ENCODE measurements at regions not wholly inside any gene's neighbourhood (a gene's known extent, or its start where the extent isn't known, plus 50 kb on each side); places are given as distances from the start of the nearest gene placed in this dataset.

DNA sequence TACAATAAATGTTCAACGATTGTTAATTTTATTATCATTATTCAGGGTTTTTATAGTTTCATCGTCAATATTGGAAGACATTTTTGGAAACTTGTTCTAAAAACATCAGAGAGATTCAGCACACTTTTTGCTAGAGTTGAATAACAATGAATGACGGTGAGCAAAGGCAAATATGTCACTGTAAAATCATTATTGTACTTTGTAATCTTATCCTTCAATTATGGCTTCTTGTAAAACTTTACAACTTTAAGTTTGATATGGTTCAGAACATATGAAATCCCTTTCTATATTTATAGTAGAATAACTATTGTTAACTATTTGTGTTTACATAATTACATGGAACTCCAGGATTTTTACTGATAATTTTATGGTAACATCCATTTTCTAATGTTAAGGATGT is 167.8 kb upstream of the SEMA3A start:
- H3K27ac Mint-ChIP-seq (ENCODE audit: unreplicated experiment), result no peak overlapping the region
- Histone ChIP-seq H3K36me3 (ENCODE audit: control insufficient read depth, insufficient read depth, low read length) (no peaks in the 10 kb centered on the region), H3K4me3 (ENCODE audit: low read depth, low read length) (no peak overlapping the region), H3K9me3 (no peaks in the 10 kb centered on the region), H3K4me1 (peaks cover 4% of the 10 kb centered on the region; the same call in 1 of the 2 replicates), H3K27me3 (replicated peaks; ENCODE audit: control insufficient read depth, insufficient read depth, low read length) (no peaks in the 10 kb centered on the region)
- no peaks in the 10 kb centered on the region for H3K36me3 Mint-ChIP-seq (ENCODE audit: insufficient read depth, unreplicated experiment)
- no peaks in the 10 kb centered on the region for H3K9me3 Mint-ChIP-seq (ENCODE audit: unreplicated experiment)
- H3K4me1 Mint-ChIP-seq (ENCODE audit: low read depth, unreplicated experiment), result no peaks in the 10 kb centered on the region
- H3K27me3 Mint-ChIP-seq (ENCODE audit: insufficient read depth, unreplicated experiment), result no peaks in the 10 kb centered on the region
- intact Hi-C loops (cut with micrococcal nuclease; ENCODE audit: unreplicated experiment), result no loop called here
- POLR2A ChIA-PET, result no interaction called here
- TF ChIP-seq, protein P1, sequence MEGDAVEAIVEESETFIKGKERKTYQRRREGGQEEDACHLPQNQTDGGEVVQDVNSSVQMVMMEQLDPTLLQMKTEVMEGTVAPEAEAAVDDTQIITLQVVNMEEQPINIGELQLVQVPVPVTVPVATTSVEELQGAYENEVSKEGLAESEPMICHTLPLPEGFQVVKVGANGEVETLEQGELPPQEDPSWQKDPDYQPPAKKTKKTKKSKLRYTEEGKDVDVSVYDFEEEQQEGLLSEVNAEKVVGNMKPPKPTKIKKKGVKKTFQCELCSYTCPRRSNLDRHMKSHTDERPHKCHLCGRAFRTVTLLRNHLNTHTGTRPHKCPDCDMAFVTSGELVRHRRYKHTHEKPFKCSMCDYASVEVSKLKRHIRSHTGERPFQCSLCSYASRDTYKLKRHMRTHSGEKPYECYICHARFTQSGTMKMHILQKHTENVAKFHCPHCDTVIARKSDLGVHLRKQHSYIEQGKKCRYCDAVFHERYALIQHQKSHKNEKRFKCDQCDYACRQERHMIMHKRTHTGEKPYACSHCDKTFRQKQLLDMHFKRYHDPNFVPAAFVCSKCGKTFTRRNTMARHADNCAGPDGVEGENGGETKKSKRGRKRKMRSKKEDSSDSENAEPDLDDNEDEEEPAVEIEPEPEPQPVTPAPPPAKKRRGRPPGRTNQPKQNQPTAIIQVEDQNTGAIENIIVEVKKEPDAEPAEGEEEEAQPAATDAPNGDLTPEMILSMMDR (IDR thresholded peaks at IDR 0.05; ENCODE audit: insufficient read depth in 1 of 2, low read depth in 1 of 2, low read length in 1 of 2, severe bottlenecking in 1 of 2, unreplicated experiment in 1 of 2), result no peak
- BruUV-seq (replicated peaks), result no TSS peak
- H3K4me3 Mint-ChIP-seq (ENCODE audit: unreplicated experiment), result no peak overlapping the region
- DNase-seq, result no peak
- CTCF ChIA-PET, result no interaction called here

DNA sequence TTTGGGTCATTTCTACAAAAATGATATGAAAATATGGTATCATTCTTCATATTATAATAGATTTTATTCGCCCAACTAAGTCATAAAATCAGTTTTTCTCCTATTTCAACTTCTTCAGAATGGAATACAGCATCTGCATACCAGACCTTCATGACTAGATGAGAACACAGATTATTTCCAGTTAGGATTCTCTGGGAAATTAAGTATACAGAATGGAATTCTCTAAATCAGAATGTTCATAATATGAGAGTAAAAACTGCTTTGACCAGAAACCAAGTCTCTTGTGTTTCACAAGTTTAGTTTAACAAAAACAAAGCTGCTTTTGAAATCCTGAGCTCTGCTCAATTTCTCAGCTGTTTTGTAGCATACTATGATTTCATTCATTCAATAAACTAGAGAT is 160.3 kb upstream of the SEMA3A start:
- no peak overlapping the region for H3K27ac Mint-ChIP-seq (ENCODE audit: unreplicated experiment)
- no peaks in the 10 kb centered on the region for H3K4me1 Mint-ChIP-seq (ENCODE audit: low read depth, unreplicated experiment)
- H3K4me3 Mint-ChIP-seq (ENCODE audit: unreplicated experiment), result no peak overlapping the region
- no peak for DNase-seq
- H3K9me3 ChIP-seq, result no peaks in the 10 kb centered on the region
- H3K36me3 ChIP-seq (ENCODE audit: control insufficient read depth, insufficient read depth, low read length), result no peaks in the 10 kb centered on the region
- TF ChIP-seq, protein P1 (IDR thresholded peaks at IDR 0.05; ENCODE audit: insufficient read depth in 1 of 2, low read depth in 1 of 2, low read length in 1 of 2, severe bottlenecking in 1 of 2, unreplicated experiment in 1 of 2), result no peak
- intact Hi-C loops (cut with micrococcal nuclease; ENCODE audit: unreplicated experiment), result no loop called here
- POLR2A ChIA-PET, result no interaction called here
- CTCF ChIA-PET, result no interaction called here
- no peaks in the 10 kb centered on the region for H3K27me3 Mint-ChIP-seq (ENCODE audit: insufficient read depth, unreplicated experiment)
- no peaks in the 10 kb centered on the region for H3K4me1 ChIP-seq
- H3K27me3 ChIP-seq (replicated peaks; ENCODE audit: control insufficient read depth, insufficient read depth, low read length), result no peaks in the 10 kb centered on the region
- no peaks in the 10 kb centered on the region for H3K9me3 Mint-ChIP-seq (ENCODE audit: unreplicated experiment)
- no peak overlapping the region for H3K4me3 ChIP-seq (ENCODE audit: low read depth, low read length)
- H3K36me3 Mint-ChIP-seq (ENCODE audit: insufficient read depth, unreplicated experiment), result no peaks in the 10 kb centered on the region
- BruUV-seq (replicated peaks), result no TSS peak

DNA sequence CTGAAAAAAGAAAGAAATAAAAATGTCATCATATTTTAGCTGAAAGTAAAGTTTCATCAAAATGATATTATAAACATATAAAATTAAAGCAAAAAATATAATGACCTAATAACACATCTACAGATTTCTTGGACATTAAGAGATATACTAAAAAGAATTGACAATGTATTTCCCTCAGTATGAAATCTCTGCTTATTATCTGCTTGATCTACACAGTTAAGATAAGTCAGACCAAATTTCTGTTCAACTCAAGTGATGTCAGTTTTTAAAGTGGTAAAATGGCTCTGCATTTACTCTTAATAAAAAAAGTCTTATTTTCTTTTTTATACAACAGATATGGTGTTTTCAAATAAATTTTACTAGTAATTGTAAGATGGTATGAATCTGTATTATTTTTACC is 159.4 kb upstream of the SEMA3A start:
- no peaks in the 10 kb centered on the region for H3K27me3 ChIP-seq (replicated peaks; ENCODE audit: control insufficient read depth, insufficient read depth, low read length)
- Mint-ChIP-seq H3K27me3 (ENCODE audit: insufficient read depth, unreplicated experiment) (no peaks in the 10 kb centered on the region), H3K4me3 (ENCODE audit: unreplicated experiment) (no peak overlapping the region), H3K27ac (ENCODE audit: unreplicated experiment) (no peak overlapping the region), H3K4me1 (ENCODE audit: low read depth, unreplicated experiment) (no peaks in the 10 kb centered on the region), H3K9me3 (ENCODE audit: unreplicated experiment) (no peaks in the 10 kb centered on the region), H3K36me3 (ENCODE audit: insufficient read depth, unreplicated experiment) (no peaks in the 10 kb centered on the region)
- no peak overlapping the region for H3K4me3 ChIP-seq (ENCODE audit: low read depth, low read length)
- no peaks in the 10 kb centered on the region for H3K4me1 ChIP-seq
- intact Hi-C loops (cut with micrococcal nuclease; ENCODE audit: unreplicated experiment), result no loop called here
- no TSS peak for BruUV-seq (replicated peaks)
- no peaks in the 10 kb centered on the region for H3K36me3 ChIP-seq (ENCODE audit: control insufficient read depth, insufficient read depth, low read length)
- DNase-seq, result no peak
- H3K9me3 ChIP-seq, result no peaks in the 10 kb centered on the region
- ChIA-PET CTCF (no interaction called here), POLR2A (no interaction called here)
- TF ChIP-seq, protein P1 (IDR thresholded peaks at IDR 0.05; ENCODE audit: insufficient read depth in 1 of 2, low read depth in 1 of 2, low read length in 1 of 2, severe bottlenecking in 1 of 2, unreplicated experiment in 1 of 2), result no peak

All from Caco-2 (cell line).